ENCODE measurements at regions not wholly inside any gene's neighbourhood (a gene's known extent, or its start where the extent isn't known, plus 50 kb on each side); places are given as distances from the start of the nearest gene placed in this dataset.
"Not testable (repeated sequence)": the region's sequence is repeated elsewhere in the genome, so short reads cannot be mapped to it uniquely, and the experiment has no call there.

- not testable (repeated sequence) for DNase-seq
Observed at GRCh38 chr1:188812153-188812552, 1665.5 kb downstream of the BRINP3 start.

- not testable (repeated sequence) for DNase-seq
Observed at GRCh38 chr1:188812836-188813573, 1664.7 kb downstream of the BRINP3 start.

- DNase-seq: no peak
Observed at GRCh38 chr1:188817814-188818213, 1659.8 kb downstream of the BRINP3 start.

GRCh38 chr1:188822248-188822647, 1655.4 kb downstream of the BRINP3 start:
- no peak for DNase-seq

GRCh38 chr1:188825471-188825870, 1652.2 kb downstream of the BRINP3 start:
- DNase-seq: no peak

- DNase-seq: no peak
Observed at GRCh38 chr1:188826800-188827199, 1650.9 kb downstream of the BRINP3 start.

GRCh38 chr1:188827400-188827799, 1650.3 kb downstream of the BRINP3 start:
- no peak for DNase-seq

GRCh38 chr1:188841111-188841696, 1636.5 kb downstream of the BRINP3 start:
- DNase-seq: not testable (repeated sequence)

- no peak for DNase-seq
Observed at GRCh38 chr1:188846468-188846867, 1631.2 kb downstream of the BRINP3 start.

- DNase-seq: no peak
Observed at GRCh38 chr1:188857526-188858087, 1620.1 kb downstream of the BRINP3 start.

GRCh38 chr1:188867614-188868013, 1610.0 kb downstream of the BRINP3 start:
- DNase-seq: no peak

GRCh38 chr1:188871164-188871563, 1606.5 kb downstream of the BRINP3 start:
- DNase-seq: no peak

GRCh38 chr1:188872376-188872775, 1605.3 kb downstream of the BRINP3 start:
- no peak for DNase-seq

GRCh38 chr1:188877668-188878067, 1600.0 kb downstream of the BRINP3 start:
- DNase-seq: no peak

GRCh38 chr1:188888386-188888785, 1589.3 kb downstream of the BRINP3 start:
- no peak for DNase-seq

GRCh38 chr1:188889166-188889565, 1588.5 kb downstream of the BRINP3 start:
- DNase-seq: no peak

- no peak for DNase-seq
Observed at GRCh38 chr1:188891958-188892357, 1585.7 kb downstream of the BRINP3 start.

GRCh38 chr1:188895611-188896010, 1582.1 kb downstream of the BRINP3 start:
- no peak for DNase-seq

GRCh38 chr1:188903241-188903640, 1574.4 kb downstream of the BRINP3 start:
- DNase-seq: no peak

GRCh38 chr1:188904201-188904600, 1573.5 kb downstream of the BRINP3 start:
- DNase-seq: no peak

- DNase-seq: no peak
Observed at GRCh38 chr1:188906921-188907641, 1570.6 kb downstream of the BRINP3 start.

- DNase-seq: no peak
Observed at GRCh38 chr1:188930382-188930781, 1547.3 kb downstream of the BRINP3 start.

- no peak for DNase-seq
Observed at GRCh38 chr1:188931506-188931905, 1546.2 kb downstream of the BRINP3 start.

All from NCI-H82 (cell line).